ENCODE measurements at regions not wholly inside any gene's neighbourhood (a gene's known extent, or its start where the extent isn't known, plus 50 kb on each side); places are given as distances from the start of the nearest gene placed in this dataset.

GRCh38 chr2:111675419-111676194, 208.4 kb downstream of the ANAPC1 start:
- Histone ChIP-seq H3K4me1 (peaks cover 0 to 3% of the 10 kb centered on the region in 2 donors), H3K9me3 (no peaks in the 10 kb centered on the region), H3K27ac (no peak overlapping the region), H3K36me3 (no peaks in the 10 kb centered on the region), H3K27me3 (no peaks in the 10 kb centered on the region), H3K4me3 (no peak overlapping the region)
- peak in 1 of 2 donors; percentile 35 for DNase-seq (ENCODE audit: low spot score in 2 of 2)
- no peak for TF ChIP-seq CTCF (IDR thresholded peaks at IDR 0.05)
- intact Hi-C loops (cut with DNase I) = no loop called here

DNA sequence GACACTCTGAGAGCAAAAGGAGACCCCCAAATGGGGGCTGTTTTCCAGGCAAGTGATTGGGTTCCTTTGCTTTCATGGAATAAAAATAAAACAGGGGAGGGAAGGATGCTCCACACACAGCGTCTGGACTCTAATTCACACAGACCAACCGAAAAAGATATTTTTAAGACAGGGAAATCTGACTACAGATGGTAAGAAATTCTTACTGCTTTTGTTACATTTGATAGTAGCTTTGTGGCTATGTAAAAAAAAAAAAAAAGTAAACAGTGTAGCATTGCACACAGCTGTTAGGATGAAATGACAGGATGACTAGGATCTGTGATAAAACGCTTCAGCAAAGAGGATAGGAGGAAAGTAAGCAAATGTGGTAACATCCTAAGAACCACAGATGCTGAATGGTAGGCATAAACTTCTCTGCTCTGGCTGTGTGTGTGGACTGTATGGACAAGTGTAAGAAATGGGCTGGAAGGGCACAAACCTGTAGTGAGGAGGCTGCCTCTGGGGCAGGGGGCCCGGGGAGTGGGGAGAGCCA, 207.6 kb downstream of the ANAPC1 start:
- H3K4me1 ChIP-seq = peaks cover 0 to 3% of the 10 kb centered on the region in 2 donors
- no peak overlapping the region for H3K4me3 ChIP-seq
- H3K9me3 ChIP-seq = no peaks in the 10 kb centered on the region
- intact Hi-C loops (cut with DNase I) = no loop called here
- no peaks in the 10 kb centered on the region for H3K36me3 ChIP-seq
- DNase-seq (ENCODE audit: low spot score in 2 of 2) = peak in 1 of 2 donors; percentile 47
- no peak for TF ChIP-seq CTCF (IDR thresholded peaks at IDR 0.05)
- no peaks in the 10 kb centered on the region for H3K27me3 ChIP-seq
- no peak overlapping the region for H3K27ac ChIP-seq

DNA sequence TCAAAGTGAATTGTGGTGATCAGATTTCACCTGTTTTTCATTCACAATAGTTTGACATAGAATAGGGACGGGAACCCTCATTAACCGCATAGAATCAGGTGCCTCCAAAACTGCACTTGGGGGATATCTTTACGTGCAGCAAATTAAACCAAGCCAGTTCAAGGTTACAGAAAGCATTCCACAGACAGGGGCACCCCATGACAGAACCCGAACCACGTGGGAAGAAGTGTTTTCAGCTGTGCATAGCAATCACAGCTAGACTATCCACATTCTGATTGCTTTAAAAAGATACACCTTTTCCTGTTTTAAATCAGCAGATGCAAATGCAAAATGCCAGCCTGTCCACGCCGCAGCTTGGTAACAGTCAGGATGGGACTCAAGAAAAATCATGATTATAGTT, 205.8 kb downstream of the ANAPC1 start:
- Histone ChIP-seq H3K9me3 (no peaks in the 10 kb centered on the region), H3K36me3 (no peaks in the 10 kb centered on the region), H3K4me1 (peaks cover 0 to 3% of the 10 kb centered on the region in 2 donors), H3K4me3 (no peak overlapping the region), H3K27me3 (no peaks in the 10 kb centered on the region), H3K27ac (no peak overlapping the region)
- intact Hi-C loops (cut with DNase I) = no loop called here
- no peak for TF ChIP-seq CTCF (IDR thresholded peaks at IDR 0.05)
- DNase-seq (ENCODE audit: low spot score in 2 of 2) = no peak

GRCh38 chr2:111678651-111679050, 205.3 kb downstream of the ANAPC1 start:
- Histone ChIP-seq H3K27ac (no peak overlapping the region), H3K9me3 (no peaks in the 10 kb centered on the region)
- no peak for TF ChIP-seq CTCF (IDR thresholded peaks at IDR 0.05)

GRCh38 chr2:111679202-111679601, 204.8 kb downstream of the ANAPC1 start:
- DNase-seq (ENCODE audit: low spot score in 2 of 2) = no peak
- TF ChIP-seq CTCF (IDR thresholded peaks at IDR 0.05) = no peak
- Histone ChIP-seq H3K27ac (no peak overlapping the region), H3K4me3 (no peak overlapping the region), H3K4me1 (no peaks in the 10 kb centered on the region), H3K36me3 (no peaks in the 10 kb centered on the region), H3K27me3 (no peaks in the 10 kb centered on the region), H3K9me3 (no peaks in the 10 kb centered on the region)
- intact Hi-C loops (cut with DNase I) = no loop called here

More at GRCh38 chr2:111678651-111679050, 205.3 kb downstream of the ANAPC1 start:
- H3K4me3 ChIP-seq = no peak overlapping the region
- H3K27me3 ChIP-seq = no peaks in the 10 kb centered on the region
- no peak for DNase-seq (ENCODE audit: low spot score in 2 of 2)
- peaks cover 0 to 2% of the 10 kb centered on the region in 2 donors for H3K4me1 ChIP-seq
- H3K36me3 ChIP-seq = no peaks in the 10 kb centered on the region
- intact Hi-C loops (cut with DNase I) = no loop called here

Measured in ascending aorta (tissue), 2 donors.